SH-SY5Y (cell line): ENCODE measurements at regions not wholly inside any gene's neighbourhood (a gene's known extent, or its start where the extent isn't known, plus 50 kb on each side); places are given as distances from the start of the nearest gene placed in this dataset.

Experiments used
- GATA2 ChIP-seq: IDR thresholded peaks from 2 replicates; pipeline ENCODE4 v1.6.1; 2011; ENCODE audit warnings: mild to moderate bottlenecking, low read depth, low read length
- GATA3 ChIP-seq: IDR thresholded peaks from 2 replicates; pipeline ENCODE4 v1.6.1; 2011; ENCODE audit warnings: low read depth, mild to moderate bottlenecking, low read length, moderate library complexity

DNA sequence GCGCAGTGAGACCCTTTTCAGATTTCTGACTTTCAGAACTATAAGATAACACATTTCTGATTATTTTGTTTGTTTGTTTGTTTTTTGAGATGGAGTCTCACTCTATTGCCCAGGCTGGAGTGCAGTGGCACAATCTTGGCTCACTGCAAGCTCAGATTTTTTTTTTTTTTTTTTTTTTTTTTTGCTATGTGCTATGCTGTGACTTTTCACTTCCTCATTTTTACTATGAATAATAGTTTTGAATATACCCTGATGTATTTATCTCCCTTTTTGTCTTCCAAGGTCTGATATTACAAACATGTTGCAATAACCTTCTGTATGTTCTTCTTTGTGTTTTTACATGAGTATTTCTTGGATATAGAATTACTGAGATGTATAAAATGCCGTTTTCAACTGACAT is 658.7 kb upstream of the SEL1L start:
- TF ChIP-seq GATA3 = no peak
- TF ChIP-seq GATA2 = no peak
